Liver (tissue), 3 donors: ENCODE measurements at regions not wholly inside any gene's neighbourhood (a gene's known extent, or its start where the extent isn't known, plus 50 kb on each side); places are given as distances from the start of the nearest gene placed in this dataset.

Experiments used
- ATF3 ChIP-seq: IDR thresholded peaks from 2 replicates; pipeline ENCODE4 v1.6.1; 2016; ENCODE audit warnings: antibody characterized with exemption
- CTCF ChIP-seq: fragments of 150-350 bp; IDR thresholded peaks from 2 replicates; pipeline ENCODE4 v1.5.1; 2017; ENCODE audit warnings: improper control_type of control experiment, low read depth, low read length; ENCODE audit not compliant: missing input control
- GABPA ChIP-seq, 2 donors: IDR thresholded peaks in 1 of 2; conservative IDR thresholded peaks in 1 of 2; 2 replicates each; pipeline ENCODE4 v1.6.1; 2016; ENCODE audit warnings: antibody characterized with exemption in 2 of 2, mild to moderate bottlenecking in 1 of 2, moderate library complexity in 1 of 2
- JUND ChIP-seq, 2 donors: IDR thresholded peaks; 2 replicates each; pipeline ENCODE4 v1.6.1; 2016; ENCODE audit warnings: antibody characterized with exemption in 2 of 2
- MAX ChIP-seq: IDR thresholded peaks from 2 replicates; pipeline ENCODE4 v1.6.1; 2016; ENCODE audit warnings: antibody characterized with exemption
- REST ChIP-seq: IDR thresholded peaks from 2 replicates; pipeline ENCODE4 v1.6.1; 2016; ENCODE audit warnings: antibody characterized with exemption, mild to moderate bottlenecking
- RXRA ChIP-seq, 2 donors: IDR thresholded peaks; 2 replicates each; pipeline ENCODE4 v1.6.1; 2017 to 2018; ENCODE audit warnings: antibody characterized with exemption in 2 of 2, mild to moderate bottlenecking in 1 of 2
- TAF1 ChIP-seq: conservative IDR thresholded peaks from 2 replicates; pipeline ENCODE4 v1.6.1; 2016; ENCODE audit warnings: antibody characterized with exemption, mild to moderate bottlenecking
- donor health status: healthy.
- donor health status: healthy.

GRCh38 chr2:161061786-161062185 lies 98.4 kb upstream of the TANK start:
- TF ChIP-seq RXRA (IDR thresholded peaks at IDR 0.05) (no peak), CTCF (no peak), REST (no peak), JUND (IDR thresholded peaks at IDR 0.05) (no peak), ATF3 (no peak), GABPA (IDR thresholded peaks at IDR 0.05 in 1 of 2, conservative IDR thresholded peaks at IDR 0.05 in 1 of 2) (no peak), MAX (no peak), TAF1 (no peak)
